ENCODE measurements at regions not wholly inside any gene's neighbourhood (a gene's known extent, or its start where the extent isn't known, plus 50 kb on each side); places are given as distances from the start of the nearest gene placed in this dataset.

DNA sequence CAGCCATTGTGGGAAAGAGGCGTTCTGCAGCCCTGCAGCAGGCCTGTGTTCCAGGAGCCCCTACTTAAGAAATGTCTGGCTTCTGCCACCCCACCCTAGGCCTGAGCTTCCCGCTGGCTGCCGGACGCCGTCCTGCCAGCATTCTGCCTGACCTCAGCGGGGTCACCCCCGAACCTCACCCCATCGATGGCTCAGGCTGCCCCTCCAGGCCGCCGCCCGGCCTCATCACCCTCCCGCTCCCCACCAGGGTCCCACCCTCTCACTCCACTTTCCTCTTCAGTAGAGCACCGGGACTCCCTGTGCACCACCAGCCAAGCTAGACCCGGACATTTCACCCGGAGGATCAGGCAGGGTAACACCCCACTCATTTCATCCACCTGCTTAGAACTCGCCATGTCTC is 73.6 kb upstream of the SALL3 start:
- no peak for DNase-seq

DNA sequence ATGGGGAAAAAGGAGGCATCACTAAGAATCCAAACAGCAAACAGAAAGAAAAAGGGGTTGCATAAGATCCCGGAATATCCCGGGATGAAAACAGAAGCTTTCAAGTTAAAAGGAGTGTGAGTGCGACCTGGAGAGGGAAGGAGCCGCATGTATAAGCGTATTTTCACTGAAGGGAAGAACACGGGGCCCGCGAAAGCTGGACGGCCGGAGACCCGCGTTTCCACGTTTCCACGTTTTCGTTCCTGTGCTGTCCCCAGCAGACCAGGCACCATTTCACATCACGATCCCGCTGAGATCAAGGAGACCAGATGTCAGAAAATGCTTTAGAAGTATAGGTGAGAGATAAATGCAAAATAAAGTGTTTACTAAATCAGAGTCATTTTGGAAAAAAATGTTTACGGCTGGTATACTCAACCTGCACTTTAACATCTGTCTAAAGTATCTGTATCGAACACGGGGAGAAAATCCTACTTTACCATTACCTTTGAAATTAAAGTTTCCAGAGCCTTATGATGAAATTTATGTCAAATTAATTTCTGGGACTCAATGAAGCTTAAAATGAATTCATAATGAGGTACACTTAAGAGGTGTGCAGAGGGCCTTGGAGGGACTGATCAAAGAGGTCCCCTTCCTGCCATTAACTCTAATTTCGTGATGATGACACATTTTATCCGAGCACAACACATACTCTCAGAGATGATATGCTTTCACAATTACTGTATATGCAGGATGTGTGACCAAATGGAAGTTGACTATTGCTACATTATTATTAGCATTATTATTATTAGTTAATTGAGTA is 71.0 kb upstream of the SALL3 start:
- DNase-seq: no peak

DNA sequence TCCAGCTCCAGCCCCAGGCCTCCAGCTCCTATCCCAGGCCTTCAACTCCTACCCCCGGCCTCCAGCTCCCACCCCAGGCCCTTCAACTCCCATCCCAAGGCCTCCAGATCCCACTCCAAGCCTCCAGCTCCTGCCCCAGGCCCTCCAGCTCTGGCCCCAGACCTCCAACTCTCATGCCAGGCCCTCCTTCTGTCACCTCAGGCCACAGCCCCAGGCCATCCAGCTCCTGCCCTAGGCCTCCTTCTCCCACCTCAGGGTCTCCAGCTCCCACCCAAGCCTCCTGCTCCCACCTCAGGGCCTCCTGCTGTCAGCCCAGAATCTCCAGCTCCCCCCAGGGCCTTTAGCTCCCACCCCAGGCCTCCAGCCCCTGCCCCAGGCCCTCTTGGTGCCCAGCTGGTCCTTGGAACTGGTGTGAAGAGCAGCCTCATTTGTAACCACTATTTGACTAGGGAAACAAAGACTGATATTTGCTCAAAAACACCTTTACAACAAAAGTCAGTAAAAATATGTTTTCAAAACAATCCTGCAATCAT is 67.8 kb upstream of the SALL3 start:
- no peak for DNase-seq

DNA sequence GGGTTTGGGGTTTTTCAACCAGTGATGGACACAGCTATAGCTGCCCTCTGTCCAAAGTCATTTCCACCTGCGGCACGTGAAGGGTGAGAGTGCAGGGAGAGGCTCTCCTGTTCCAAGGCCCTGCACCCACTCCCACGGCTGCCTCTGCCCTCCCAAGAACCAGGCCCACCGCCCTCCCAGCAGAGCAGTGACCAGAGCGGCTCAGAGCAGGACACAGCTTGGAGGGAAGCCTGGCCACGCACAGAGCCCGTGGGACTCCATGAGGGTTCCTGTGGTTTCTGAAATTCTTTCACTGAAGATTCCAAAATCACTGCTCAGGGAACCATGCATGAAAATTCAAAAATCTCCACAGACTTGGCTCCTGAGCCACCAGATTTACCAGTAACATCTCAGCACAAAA is 67.3 kb upstream of the SALL3 start:
- DNase-seq: no peak

DNA sequence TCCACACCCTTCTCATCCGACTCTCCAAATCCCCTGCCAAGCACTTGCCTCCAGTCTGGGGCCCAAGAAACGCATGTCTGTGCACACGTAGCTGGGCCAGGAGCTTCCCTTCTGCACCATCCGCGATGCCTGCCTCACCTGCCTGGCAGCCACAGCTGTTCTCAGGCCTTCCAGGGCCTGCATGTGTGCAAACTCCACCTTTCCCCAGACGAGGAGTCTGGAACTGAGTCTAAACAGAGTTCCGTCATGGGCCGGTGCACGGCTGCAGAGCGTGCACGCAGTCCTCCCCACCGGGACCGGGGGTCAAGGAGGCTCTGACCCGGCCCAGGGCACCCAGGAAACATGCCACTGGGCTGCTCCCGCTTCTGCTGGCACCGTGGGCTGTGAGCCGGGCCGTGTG is 66.8 kb upstream of the SALL3 start:
- no peak for DNase-seq

DNA sequence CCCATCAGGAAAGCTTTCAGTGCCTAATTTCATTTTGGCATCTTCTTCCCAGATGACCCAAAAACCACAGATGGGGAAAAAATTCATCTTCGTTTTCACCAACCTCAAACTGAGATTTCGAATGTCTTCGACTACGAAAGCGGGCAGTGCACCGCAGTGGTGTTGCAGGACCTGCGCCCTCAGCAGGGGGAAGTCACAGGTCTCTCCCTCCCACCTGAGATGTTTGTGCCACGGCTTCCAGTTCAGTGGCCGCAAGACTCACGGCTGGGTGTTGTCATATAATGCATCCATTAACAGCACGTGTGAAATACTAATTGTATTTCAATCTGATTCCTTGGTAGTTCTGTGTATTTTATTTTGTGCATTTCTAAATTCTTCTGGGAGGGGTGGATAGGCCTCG is 66.2 kb upstream of the SALL3 start:
- no peak for DNase-seq

DNA sequence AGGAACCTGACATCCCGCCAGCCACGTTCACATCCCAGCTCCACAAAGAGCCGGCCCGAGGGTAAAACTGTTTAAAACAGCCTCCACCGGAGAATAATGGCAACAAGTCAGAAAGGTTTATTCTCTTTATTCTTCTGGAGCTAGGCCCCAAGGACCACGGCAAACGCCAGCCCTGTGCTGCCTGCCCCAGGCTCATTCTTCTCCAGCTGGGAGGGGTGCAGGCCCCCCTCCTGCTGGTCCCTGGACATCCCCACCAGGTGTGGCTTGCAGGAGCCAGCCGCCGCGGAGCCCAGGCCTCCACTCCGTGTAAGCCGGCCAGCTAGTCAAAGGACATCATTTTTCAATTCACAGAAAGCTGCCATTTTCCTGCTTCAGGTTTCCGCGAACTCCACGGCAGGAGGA is 65.8 kb upstream of the SALL3 start:
- DNase-seq: no peak

DNA sequence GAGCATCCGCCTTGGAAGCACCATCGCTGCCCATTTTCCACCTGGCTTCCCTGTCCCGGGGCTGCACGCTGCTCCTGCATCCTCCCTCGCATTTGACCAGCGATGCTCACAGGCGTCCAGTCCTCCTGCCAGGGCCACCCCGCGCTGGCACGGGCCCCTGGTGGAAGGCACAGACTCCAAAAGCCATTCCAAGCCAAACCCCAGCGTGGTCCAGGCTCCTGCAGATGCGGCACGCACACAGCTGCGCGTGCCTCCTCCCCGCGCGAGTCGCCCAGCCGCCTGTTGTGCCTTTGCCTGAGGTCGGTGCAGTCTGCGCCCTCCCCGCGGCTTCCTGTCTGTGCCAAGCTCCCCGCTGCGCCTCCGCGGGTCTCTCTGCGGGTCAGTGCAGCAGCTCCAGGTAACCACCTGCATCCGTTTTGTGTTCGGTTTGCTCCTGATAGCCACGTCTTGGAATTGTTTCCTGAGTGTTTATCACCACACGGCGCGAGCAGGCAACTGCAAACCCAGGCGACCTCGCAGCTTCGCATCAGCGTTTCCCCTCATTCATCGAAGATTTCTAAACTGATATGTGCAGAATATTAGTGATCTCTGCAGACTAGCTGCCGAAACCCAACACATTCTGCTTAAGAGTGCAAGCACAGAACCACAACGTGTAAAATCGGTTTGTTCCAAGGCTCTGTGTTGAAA is 65.2 kb upstream of the SALL3 start:
- no peak for DNase-seq

DNA sequence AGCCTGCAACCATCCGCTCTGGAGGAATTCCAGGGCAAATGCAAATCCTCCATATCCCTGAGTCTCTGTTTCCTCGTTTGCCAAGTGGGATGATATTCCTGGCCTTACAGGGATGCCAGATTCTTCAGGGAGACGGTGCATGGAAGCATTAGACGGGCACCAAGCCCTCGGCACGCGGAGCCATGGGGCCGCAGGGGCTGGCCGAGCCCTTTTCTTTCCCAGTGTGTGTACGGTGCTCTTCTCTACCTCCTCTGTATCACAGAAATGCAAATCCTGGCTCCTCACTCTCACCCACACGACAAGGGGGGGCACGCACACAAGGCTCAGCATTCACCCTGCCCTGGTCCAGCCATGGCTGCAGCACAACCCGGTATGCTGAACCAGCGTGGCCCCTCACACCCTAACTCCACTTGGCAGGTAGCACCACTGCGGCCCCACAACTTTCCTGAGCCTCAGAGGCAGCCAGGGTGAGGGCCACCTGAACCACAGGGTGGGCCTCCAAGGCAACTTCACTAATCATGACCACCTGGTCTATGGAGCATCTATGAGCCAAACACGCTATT is 64.1 kb upstream of the SALL3 start:
- DNase-seq: no peak

DNA sequence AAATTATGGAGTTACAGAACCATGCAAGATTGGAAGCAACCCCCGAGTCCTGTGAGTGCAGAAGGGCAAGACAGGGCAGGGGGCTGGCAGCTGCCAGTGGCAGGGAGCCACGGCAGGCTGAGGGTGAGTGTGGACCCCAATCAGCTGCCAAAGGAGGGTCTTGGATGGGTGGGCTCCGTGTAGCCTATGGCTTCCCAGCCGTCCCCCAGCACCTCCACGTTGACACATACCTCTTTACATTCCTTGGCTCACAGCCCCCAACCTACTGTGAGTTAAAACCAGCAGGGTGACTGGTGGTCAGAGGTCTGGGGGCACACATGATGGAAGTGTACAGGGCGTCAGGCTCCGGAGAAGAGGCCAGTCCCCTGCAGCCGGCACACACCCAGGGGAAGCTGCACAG is 60.9 kb upstream of the SALL3 start:
- DNase-seq: no peak

DNA sequence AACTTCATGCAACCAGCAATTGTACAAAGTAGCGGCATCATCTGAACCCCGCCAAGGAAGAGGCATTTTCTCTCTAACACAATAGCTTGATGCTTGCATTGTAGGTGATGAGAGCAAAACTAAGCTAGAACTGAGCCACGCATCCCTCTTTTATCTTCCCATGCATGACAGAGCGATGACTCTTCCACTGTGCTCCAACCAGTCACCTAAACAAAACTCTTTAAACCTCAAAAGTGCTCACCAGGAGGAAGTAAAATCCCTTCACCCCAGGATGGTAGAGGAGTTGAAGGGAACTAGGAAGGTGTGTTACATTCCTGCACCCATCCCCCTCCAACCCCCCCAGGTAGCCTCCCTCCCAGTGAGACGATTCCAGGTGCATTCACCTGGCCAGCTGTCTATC is 59.7 kb upstream of the SALL3 start:
- no peak for DNase-seq

DNA sequence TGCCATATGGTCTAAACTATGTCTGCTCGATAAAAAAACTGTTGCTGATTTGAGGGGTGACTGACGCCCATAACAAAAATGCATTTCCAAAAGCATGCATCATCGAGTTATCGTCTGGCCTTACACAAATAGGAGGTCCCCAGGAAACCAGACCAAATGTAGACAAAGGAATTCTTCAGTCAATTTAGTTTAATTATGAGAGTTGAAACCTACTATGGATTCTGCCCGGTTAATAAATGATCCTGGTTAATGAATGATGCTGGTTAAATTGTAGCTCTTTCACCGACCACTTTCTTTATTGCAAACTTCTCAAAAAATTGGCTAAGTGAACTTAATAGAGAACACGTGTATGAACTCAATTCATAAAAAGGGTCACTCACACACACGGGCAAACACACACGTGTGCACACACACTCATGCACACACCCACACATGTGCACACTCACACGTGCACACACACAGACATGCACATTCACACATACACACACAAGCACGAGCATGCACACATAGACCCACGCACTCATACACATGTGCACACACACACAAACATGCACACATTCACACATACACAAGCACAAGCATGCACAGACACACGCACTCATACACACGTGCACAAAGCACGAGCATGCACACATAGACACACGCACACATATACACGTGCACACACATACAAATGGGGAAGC is 59.0 kb upstream of the SALL3 start:
- no peak for DNase-seq

DNA sequence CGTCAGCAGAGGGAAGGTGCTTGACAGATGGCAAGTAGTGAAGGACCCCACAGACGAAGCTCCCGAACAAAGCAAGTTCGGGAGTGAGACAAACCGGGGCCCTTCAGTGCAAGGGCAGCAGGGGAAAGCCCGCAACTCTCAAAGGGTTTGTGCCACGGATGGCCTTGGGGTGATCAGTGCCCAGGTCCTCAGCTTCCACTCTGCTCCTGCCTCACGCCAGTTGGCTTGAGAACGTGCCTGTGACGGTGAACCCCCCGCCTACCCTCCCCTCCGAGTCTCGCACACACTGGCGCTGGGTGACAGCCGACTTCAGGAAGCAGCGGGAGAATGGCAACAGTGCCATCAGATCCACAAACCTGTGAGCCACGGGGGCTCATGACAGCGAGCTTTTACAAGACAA is 56.8 kb upstream of the SALL3 start:
- no peak for DNase-seq

DNA sequence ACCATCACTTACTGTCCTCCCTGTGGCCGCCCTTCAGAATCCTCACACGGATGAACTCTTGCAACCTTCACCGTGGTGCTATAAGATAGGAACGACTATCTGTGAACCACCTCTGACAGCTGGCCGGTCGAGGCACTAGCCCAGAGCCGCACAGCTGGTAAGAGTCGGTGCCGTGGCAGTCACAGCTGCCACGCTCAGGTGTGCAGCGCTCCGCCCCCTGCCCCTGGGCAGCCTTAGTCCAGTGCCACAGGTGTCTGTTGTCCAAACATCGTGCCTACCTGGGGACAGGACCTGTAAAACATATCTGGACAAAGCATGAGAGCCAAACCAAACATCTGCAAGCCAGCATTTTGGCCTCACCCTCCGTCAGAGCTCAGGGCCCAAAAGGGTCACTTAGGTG is 55.3 kb upstream of the SALL3 start:
- DNase-seq: no peak

DNA sequence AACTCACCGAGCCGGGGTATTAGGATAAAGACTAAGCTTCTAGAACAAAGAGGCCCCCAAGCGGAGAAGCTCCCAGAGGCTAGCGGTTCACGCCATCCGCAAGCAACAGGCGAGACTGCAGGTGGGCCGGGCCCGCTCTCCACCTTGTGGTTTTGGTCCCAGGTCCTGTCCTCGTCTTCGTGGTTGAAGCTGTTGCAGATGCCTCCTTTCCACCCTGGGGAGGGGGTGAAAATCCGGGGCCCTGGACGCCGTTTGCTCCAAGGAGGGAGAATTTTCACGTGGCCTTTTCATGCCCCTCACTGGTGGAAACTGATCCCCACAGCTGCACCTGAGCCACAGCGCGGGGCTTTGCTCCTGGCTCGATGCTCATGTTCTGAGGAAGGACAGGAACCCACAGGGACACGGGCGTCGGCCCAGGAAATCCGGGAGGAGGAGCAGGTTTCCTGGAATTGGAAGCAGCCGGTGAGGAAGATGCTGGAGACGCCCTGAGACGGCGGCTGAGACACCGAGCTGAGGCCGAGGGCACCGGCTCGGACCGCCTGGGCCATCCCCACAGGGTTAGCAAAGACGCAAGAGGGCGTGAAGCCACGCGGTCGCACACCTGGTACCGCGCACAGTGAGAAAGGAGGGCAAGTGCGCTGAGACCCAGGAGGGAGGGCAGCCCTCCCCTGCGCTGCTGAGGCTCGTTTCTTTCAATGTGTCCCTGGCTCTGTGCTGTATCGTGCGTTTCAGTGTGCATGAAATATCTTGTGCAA is 54.7 kb upstream of the SALL3 start:
- DNase-seq: no peak

DNA sequence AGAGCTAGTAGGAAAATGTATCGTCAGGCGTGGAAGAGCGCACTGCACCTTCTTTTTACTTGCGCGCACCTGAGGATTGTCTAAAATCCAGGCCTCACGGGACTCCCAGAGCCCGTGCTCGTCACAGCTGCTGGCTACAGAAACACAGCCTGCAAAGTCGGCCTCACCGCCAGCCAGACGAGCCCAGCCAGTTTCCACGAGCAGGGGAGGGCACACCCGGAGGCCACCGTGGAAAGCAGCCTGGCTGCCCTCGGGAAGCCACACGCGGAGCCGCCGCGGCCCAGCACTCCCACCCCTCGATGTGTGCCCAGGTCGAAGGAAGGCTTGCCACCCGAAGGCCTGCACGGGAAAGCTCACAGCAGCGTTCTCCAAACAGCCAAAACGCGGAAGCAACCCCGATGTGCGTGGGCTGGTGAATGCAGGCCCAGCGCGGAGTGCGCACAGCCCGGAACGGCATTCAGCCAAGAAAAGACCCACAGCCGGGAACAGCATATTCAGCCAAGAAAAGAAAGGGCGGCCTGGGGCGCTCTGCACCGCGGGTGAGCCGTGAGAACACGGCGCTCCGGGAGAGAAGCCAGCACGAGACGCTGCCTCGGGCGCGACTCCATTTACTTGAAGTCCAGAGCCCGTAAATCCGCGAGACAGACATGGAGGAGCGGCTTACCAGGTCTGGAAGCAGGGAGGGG is 53.9 kb upstream of the SALL3 start:
- no peak for DNase-seq

DNA sequence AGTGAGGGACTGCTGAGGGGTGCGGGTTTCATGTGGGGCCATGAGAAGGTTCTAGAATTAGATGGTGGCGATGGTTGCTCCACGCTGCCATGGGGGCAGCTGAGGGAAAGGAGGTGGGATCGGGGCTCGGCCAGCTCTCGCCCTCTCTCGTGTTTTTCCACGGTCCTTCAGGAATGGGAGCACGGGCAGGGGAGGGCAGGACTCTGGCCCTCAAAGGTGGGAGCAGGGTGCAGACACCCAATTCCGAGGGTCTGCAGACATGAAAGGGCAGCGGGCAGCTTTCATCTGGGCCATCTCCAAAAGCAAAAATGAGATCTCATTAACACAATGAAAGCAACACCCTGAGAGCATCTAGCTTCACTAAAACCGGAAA is 53.4 kb upstream of the SALL3 start:
- no peak for DNase-seq

DNA sequence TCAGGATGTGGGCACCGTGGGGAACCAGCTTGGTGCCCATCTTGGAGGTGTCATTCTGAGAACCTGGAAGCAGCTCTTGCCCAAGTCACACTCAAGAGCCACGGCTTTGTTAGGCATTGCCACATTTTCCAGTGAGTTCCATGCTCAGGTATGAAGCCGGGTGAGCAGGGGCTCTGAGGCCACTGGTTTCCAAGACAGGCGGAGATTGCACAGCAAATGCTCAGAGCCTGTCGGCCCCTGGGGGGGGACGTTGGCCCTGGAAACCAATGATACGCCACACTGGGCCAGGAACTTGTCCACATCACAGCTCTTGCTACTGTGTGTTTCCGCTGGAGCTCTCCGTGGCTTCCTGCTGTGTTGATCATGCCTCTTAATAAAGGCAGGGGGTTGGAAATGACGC is 52.5 kb upstream of the SALL3 start:
- DNase-seq: no peak

DNA sequence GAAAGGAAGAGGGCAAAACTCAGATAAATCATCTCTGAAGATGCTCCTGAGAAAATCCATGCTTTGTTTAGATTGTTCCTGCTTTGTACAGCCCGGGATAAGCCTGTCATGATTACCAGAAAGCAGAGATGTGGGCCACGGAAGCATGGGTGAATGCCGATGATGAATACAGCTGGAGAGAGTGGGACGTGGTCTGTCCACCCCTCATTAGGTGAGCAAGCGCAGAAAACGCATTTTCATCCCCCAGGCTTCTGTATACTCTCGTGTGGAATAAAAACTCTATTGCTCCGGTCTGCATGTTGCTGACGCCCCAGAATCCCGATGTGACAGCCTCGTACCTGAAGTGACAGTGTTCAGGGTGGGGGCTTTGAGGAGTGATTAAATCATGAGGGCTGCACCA is 52.0 kb upstream of the SALL3 start:
- no peak for DNase-seq

DNA sequence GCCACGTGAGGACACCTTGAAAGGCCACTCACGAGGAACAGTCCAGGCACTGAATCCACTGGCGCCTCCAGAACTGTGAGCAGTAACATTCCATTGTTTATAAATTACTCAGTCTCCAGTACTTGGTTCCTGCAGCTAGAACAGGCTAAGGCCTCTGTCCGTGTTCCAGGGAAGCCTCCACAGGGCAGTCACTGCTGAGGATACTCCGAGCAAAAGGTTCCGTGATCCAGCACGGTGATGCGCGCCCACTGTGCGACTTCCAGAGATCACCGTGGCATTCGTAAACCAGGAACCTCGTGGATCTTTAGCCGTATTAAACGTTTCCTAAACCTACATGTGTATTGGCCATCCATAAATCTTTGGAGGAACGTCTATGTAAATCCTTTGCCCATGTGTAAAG is 51.5 kb upstream of the SALL3 start:
- no peak for DNase-seq

DNA sequence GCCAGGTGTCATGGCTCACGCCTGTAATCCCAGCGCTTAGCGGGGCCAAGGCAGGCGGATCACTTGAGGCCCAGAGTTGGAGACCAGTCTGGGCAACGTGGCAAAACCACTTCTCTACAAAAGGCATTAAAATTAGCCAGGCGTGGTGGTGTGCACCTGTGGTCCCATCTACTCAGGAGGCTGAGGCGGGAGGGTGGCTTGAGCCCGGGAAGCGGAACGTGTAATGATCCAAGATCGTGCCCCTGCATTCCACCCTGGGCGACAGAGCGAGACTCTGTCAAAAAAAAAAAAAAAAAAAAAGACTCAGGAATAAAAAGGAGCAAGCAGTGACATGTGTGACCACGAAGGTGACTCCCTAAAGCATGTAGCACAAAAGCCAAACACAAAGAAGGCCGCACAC is 50.1 kb upstream of the SALL3 start:
- no peak for DNase-seq

All from activated CD4-positive, alpha-beta T cell treated with anti-CD3 and anti-CD28 coated beads for 48 hours (primary cell).